ENCODE measurements at regions not wholly inside any gene's neighbourhood (a gene's known extent, or its start where the extent isn't known, plus 50 kb on each side); places are given as distances from the start of the nearest gene placed in this dataset.
"Not testable (repeated sequence)": the region's sequence is repeated elsewhere in the genome, so short reads cannot be mapped to it uniquely, and the experiment has no call there.

GRCh38 chr11:95641495-95641894 lies 148.1 kb downstream of the FAM76B start:
- peak; percentile 14 for DNase-seq

- DNase-seq = no peak
Observed at GRCh38 chr11:95638501-95638900, 151.1 kb downstream of the FAM76B start.

DNA sequence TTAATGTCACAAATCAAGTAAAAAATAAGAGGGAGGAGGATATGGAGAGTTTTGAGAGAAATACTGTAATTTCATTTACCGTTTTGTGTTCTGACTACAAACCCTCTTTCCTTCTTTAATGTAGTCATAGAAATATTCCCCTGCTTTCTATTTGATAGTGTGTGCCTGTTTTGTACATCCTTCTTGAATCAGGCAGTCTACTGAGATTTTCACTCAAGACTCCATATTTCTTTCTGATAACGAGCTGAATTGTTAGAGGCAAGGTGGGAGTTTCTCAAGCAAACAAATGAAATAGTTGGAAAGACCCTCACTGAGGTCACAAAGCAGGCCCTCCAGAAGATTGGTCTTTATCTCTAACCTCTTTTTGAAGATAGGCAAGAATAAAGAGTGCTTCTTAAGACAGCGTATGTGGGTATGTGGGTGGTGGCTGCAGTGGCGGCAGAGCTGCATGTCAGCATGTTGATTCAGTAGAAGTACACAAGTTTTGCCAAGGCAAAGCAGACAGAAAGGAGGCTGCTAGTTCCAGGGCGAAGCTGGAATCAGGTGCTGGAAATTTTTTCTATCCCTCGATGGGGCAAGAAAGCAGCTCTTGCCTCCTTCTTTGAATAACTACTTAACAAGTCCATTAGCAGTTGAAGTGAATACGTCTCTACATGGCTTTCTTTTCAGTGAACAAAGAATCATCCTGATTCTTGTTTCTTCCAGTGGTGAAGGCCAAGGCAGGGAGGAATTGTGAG lies 164.2 kb downstream of the FAM76B start:
- DNase-seq = no peak

GRCh38 chr11:95616256-95616804 lies 173.3 kb downstream of the FAM76B start:
- DNase-seq = no peak

GRCh38 chr11:95611827-95612226 lies 177.8 kb downstream of the FAM76B start:
- DNase-seq = no peak

DNA sequence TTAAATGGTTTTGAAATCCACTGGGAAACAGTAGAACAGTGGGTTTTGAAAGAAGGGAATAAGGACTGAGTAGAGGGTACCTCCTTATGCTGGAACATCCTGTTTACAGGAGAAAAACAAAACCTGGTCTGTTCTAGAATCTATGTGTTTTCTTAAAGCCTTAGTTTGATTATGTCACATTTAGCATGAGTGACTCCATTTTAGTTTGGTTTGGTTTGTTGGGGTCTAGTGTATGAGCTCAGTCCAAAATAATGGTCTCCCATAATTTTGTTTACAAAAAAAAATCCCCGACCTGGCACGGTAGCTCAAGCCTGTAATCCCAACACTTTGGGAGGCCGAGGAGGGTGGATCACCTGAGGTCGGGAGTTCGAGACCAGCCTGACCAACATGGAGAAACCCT lies 179.4 kb downstream of the FAM76B start:
- DNase-seq = not testable (repeated sequence)

- no peak for DNase-seq
Observed at GRCh38 chr11:95608093-95608492, 181.5 kb downstream of the FAM76B start.

DNA sequence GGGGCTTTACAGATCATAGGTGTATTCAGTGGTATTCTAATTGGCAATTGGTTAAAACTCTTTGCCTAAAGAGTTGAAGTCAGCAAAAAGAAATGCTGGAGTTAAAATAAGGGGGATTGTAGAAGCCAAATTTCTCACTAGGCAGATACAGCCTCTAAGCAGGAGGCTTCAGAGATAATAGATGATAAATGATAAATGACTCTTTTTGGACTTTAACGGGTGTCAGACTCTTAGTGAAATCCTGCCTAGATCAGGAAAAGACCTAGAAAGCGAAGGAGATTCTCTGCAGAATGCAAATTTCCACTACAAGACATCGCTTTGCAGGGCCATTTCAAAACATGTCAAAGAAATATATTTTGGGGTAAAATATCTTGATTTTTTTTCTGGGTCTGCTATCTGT lies 182.8 kb downstream of the FAM76B start:
- no peak for DNase-seq

DNA sequence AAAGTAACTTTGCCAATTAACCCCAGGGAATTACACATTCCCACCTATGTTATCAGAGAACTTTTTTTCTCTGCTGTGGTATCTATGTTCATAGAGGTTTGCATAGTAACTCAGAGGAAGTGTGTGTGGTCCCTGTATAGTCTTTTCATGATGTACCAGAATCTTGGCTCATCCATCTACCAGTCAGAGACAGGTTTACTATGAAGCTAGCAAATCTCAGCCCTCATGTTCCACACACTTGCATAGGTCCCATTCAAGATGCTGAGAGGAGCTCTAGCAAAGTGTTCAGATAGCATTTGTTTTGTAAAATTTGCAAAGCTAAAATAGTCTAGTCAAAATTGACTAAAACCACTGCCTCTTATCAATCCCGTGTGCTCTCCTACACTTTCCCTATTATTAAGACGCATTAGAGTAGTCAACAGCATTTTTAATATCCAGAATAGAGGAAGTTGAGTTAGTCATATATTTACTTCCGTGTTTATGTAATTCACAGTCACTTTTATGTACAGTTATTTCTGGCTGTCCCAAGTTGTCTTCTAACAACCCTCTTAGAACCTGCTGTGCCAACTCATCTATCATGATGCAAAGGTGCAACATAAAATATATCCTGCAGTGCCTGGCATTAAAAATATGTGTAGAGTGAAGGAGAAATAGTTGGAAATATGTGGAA lies 184.2 kb downstream of the FAM76B start:
- DNase-seq = no peak

DNA sequence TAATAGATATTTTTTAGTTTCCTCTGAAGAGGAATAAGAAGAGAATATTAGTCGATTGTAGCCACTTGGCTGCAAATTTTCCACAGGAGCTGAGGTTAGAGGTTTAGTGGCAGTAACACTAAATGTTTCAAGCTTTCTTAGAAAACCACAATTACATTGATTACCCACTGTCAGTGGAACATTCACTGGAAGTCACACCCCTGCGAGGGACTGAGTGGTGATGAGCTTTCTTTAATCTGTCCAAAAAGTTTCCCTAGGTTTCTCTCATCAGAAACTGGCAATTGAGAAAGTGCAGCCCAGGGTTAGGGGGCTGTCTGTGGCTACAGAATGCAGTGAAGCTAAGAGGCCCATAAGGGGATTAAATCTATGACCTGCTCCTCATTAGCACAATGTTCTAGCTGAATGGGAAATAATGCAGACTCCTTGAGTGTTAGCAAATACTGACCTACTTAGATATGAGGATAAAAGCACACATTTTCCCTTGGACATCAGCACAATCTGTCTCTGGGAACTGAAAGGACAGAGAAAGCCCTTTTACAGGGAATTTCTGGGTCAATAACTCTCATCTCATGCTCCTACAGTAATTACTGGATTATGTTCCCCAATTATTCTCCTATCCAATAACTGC lies 189.5 kb downstream of the FAM76B start:
- peak; percentile 54 for DNase-seq

GRCh38 chr11:95595973-95596489 lies 193.6 kb downstream of the FAM76B start:
- DNase-seq = no peak

DNA sequence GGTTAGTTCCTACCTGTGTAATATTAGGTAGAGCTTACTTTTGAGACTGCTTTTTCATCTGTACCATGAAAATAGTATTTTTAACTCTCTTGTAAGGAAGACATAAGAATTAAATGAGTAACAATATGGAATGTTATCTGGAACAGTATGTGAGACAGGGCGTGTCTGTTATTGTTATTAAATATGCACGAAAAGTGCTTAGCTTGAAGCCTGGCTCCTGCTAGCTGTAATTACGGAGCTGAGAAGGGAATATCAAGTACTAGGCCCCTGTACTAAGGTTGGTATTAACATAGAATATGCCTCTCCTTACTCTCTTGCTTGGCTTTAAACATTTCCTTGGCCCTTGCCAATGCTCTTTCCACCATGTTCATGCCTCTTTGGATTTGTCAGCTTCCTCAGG lies 194.0 kb downstream of the FAM76B start:
- DNase-seq = no peak

GRCh38 chr11:95593111-95593510 lies 196.5 kb downstream of the FAM76B start:
- no peak for DNase-seq

- no peak for DNase-seq
Observed at GRCh38 chr11:95592471-95592870, 197.1 kb downstream of the FAM76B start.

DNA sequence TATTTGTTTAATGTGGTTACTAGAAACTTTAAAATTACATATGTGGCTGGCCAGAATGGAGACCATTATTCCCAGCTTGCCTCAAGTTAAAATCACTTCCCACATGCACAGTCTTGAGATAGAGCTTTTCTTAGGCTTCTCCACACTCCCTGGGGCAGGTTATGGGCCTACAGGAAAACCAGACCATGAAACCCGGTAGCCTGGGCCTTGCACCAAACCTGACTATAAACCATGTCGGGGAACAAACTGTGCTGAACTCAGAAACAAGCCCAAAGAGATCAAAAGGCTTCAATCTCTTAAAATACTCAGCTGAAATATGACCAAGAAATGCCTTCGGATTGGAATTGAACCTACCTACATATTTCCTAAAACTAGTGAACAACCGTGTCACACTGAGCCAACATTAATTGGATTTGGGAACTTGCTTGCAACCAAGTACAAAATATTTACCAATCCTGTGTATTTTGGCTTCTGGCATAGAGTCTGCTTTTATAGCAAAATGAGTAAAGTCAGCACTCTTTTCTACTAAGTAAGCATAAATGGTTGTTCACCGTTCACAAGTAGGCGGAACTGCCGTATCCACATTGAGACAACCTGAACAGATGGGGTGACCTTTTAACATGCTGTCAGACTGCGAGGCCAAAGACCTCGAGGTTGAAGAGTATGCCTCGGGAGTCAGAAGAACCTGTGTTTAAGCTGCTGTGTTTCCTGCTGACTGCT lies 199.5 kb downstream of the FAM76B start:
- DNase-seq = no peak

DNA sequence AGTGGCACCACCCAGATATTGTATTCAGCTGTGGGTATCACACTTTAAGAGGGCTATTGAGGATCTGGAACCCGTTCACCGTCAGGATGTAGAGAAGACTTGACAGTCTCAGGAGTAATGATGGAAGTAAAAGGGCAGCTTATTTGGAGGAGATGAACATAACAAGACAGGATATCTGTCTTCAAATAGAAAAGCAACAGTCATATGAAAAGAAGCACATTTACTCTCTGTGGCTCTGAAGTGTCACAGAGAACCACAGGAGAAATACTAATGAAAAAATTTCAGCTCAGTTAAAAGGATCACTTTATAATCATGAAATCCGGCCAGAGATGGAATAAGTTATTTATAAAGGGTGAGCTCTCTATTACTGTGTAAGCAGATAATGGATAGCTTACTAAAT lies 200.8 kb downstream of the FAM76B start:
- no peak for DNase-seq

DNA sequence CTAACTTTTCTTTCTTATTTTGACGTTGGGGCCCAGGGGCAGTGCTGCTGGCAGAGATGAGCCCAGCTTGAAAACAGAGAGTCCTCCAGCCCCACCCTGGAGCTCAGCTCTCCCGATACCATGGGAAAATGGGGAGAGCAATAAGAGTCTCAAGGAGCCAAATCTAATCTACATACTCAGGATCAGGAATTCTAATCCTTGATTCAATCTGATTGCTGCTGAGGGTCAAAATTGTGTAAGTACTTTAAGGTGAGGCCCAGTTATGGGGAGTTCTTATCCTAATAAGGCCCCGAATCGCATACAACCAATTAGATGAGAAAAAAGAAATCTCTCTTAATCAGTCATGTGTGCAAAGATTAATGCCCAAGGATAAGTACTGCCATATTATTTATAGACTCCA lies 202.9 kb downstream of the FAM76B start:
- no peak for DNase-seq

GRCh38 chr11:95586155-95586554 lies 203.4 kb downstream of the FAM76B start:
- DNase-seq = no peak

DNA sequence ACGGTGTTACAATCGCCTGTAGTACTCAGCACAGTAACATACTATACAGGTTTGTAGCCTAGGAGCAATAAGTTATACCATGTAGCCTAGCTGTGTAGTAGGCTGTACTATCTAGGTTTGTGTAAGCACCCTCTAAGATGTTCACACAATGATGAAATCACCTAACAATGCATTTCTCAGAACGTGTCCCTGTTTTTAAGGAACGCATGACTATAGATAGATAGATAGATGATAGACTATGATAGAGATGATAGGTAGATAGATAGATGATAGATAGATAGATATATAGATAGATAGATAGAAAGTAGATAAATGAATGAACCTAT lies 203.9 kb downstream of the FAM76B start:
- DNase-seq = no peak

- no peak for DNase-seq
Observed at GRCh38 chr11:95585069-95585751, 204.4 kb downstream of the FAM76B start.

DNA sequence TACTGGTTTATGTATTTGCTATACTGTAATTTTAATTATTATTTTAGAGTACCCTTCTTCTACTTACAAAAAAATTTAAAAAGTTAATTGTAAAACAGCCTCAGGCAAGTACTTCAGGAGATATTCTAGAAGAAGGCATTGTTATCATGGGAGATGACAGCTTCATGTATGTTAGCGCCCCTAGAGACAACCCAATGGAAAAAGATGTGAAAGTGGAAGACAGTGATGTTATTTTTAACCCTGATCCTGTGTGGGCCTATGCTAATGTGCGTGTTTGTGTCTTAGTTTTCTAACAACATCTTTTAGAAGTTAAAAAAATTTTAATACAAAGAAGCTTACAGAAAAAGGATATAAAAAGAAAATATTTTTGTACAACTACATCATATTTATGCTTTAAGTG lies 205.0 kb downstream of the FAM76B start:
- DNase-seq = no peak

DNA sequence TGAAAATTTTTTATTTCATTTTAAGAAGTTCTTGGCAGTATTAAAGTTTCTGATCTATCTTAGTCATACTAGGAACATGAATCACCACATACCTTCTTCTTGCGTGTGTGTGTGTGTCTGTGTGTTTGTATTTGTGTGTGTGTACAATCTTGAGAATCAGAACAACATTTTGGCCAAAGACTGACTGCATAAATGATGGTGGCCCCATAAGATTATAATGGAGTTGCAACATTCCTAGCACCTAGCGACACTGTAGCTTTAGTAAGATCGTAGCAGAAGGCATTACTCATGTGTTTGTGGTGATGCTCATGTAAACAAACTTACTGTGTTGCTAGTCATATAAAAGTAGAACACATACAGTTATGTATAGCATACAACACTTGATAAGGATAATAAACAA lies 205.4 kb downstream of the FAM76B start:
- DNase-seq = no peak

Data from stimulated activated CD4-positive, alpha-beta T cell treated with anti-CD3 and anti-CD28 coated beads, Interleukin-15, amount 100 ng/mL, for 24 hours (primary cell).